AG20443 (cell line): ENCODE measurements at regions not wholly inside any gene's neighbourhood (a gene's known extent, or its start where the extent isn't known, plus 50 kb on each side); places are given as distances from the start of the nearest gene placed in this dataset.

Experiments
- DNase-seq: peaks from one replicate; pipeline ENCODE4 v3.0.0; 2012; ENCODE audit warnings: low spot score, mixed read lengths

- DNase-seq: no peak
These were observed 223.2 kb upstream of the RGS6 start for GRCh38 chr14:71709076-71709475.

GRCh38 chr14:71709987-71710386 is 222.2 kb upstream of the RGS6 start:
- DNase-seq: no peak

GRCh38 chr14:71711125-71711524 is 221.1 kb upstream of the RGS6 start:
- DNase-seq: no peak

GRCh38 chr14:71711619-71712018 is 220.6 kb upstream of the RGS6 start:
- peak; percentile 82 for DNase-seq

GRCh38 chr14:71712478-71712877 is 219.8 kb upstream of the RGS6 start:
- no peak for DNase-seq

GRCh38 chr14:71713016-71713415 is 219.2 kb upstream of the RGS6 start:
- no peak for DNase-seq

- no peak for DNase-seq
These were observed 218.8 kb upstream of the RGS6 start for GRCh38 chr14:71713451-71713850.

- peak; percentile 67 for DNase-seq
These were observed 218.0 kb upstream of the RGS6 start for GRCh38 chr14:71714225-71714624.

GRCh38 chr14:71716041-71716772 is 216.0 kb upstream of the RGS6 start:
- peak; percentile 47 for DNase-seq

GRCh38 chr14:71720978-71721624 is 211.1 kb upstream of the RGS6 start:
- DNase-seq: peak; percentile 67

GRCh38 chr14:71721791-71722190 is 210.4 kb upstream of the RGS6 start:
- DNase-seq: no peak

- no peak for DNase-seq
These were observed 209.3 kb upstream of the RGS6 start for GRCh38 chr14:71722885-71723284.

- DNase-seq: peak; percentile 66
These were observed 206.2 kb upstream of the RGS6 start for GRCh38 chr14:71725922-71726579.

GRCh38 chr14:71726580-71727021 is 205.6 kb upstream of the RGS6 start:
- peak; percentile 44 for DNase-seq

GRCh38 chr14:71728386-71728785 is 203.8 kb upstream of the RGS6 start:
- DNase-seq: peak; percentile 45

GRCh38 chr14:71729596-71729995 is 202.6 kb upstream of the RGS6 start:
- no peak for DNase-seq

GRCh38 chr14:71730471-71730870 is 201.8 kb upstream of the RGS6 start:
- DNase-seq: no peak

GRCh38 chr14:71731096-71731495 is 201.1 kb upstream of the RGS6 start:
- no peak for DNase-seq

GRCh38 chr14:71733210-71733883 is 198.9 kb upstream of the RGS6 start:
- DNase-seq: peak; percentile 71

GRCh38 chr14:71734076-71734475 is 198.2 kb upstream of the RGS6 start:
- DNase-seq: no peak

- no peak for DNase-seq
These were observed 197.3 kb upstream of the RGS6 start for GRCh38 chr14:71734885-71735284.

GRCh38 chr14:71737760-71738159 is 194.5 kb upstream of the RGS6 start:
- no peak for DNase-seq
